Right ventricle myocardium superior (tissue), 1 donor: ENCODE measurements at regions not wholly inside any gene's neighbourhood (a gene's known extent, or its start where the extent isn't known, plus 50 kb on each side); places are given as distances from the start of the nearest gene placed in this dataset.
"Not testable (repeated sequence)": the region's sequence is repeated elsewhere in the genome, so short reads cannot be mapped to it uniquely, and the experiment has no call there.

ENCODE experiments used
- ATAC-seq: fragments of 200-7000 bp; cut with Tn5 transposase; one replicate; pipeline ENCODE4 v1.9.1; 2020; ENCODE audit warnings: mild to moderate bottlenecking; ENCODE audit not compliant: poor library complexity
- DNase-seq: peaks from one replicate; pipeline ENCODE4 v3.0.0-alpha.2; 2020
- intact Hi-C: fragments of 100-400 bp; cut with DNase I; formaldehyde crosslinking; loops from one replicate; pipeline ENCODE4 v1.11.2; 2022
- donor health status: DM: no; HTN: yes; CAD: no; lungs with severe emphysema.

DNA sequence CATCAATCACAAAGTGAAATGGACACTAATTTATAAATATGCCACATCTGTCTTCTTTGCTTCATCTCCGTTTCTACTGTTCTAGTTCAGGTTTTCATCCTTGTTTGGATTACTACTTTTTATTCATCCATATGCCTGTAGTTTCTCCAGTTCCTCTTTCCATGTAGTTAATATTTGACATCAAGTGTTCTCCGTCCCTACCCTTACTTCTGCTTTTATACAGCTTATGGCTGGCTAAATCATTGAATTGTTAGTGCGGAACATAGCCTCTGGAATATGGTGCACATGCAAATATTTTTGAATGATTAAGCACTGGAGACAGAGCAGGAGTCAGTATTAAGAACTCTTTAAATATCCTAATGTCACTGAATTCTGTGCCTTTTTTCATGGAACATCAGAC, 230.0 kb upstream of the PPP1R3A start:
- intact Hi-C loops = no loop called here
- ATAC-seq = no peak
- DNase-seq = no peak

DNA sequence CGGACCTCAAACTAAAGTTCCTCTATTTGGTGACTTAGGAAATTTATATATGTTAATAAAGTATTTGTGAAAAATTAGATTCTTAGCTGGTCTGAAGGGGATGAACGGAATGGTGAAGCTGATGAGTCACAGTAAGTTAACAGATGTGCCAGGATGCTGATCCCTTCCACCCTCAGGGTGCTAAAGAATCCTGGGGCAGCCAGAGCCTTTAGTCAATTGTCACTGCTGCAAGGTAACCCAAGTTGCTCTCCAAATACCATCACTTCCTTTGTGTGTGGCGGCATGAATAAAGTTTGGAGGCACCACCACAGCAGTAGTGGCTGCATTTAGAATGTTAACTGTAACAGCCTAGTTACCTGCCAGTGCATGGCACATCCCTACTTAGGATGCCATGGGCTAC, 222.6 kb upstream of the PPP1R3A start:
- ATAC-seq = no peak
- no peak for DNase-seq
- intact Hi-C loops = no loop called here

DNA sequence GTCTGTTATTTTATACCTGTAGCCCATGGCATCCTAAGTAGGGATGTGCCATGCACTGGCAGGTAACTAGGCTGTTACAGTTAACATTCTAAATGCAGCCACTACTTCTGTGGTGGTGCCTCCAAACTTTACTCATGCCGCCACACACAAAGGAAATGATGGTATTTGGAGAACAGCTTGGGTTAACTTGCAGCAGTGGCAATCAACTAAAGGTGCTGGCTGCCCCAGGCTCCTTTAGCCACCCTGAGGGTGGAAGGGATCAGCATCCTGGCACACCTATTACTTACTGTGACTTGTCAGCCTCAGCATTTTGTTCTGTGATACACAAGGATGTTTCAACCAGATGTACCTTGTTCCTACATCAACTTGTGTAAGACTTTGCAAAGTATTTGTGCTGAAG, 221.8 kb upstream of the PPP1R3A start:
- no peak for DNase-seq
- no peak for ATAC-seq
- intact Hi-C loops = no loop called here

DNA sequence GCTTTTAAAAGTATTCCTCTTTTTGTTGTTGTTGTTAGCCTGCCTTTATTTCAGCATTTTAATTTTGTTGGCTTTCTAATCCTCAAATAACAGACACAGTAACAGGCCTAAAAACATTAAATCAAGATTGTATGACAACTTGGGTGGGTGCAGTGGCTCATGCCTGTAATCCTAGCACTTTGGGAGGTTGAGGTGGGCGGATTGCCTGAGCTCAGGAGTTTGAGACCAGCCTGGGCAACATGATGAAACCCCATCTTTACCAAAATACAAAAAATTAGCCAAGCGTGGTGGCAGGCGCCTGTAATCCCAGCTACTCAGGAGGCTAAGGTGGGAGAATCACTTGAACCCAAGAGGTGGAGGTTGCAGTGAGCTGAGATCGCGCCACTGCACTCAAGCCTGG, 220.9 kb upstream of the PPP1R3A start:
- intact Hi-C loops, DNase-seq, ATAC-seq: not testable (repeated sequence)

- DNase-seq (no peak), ATAC-seq (no peak)
- intact Hi-C loops = no loop called here
Observed at GRCh38 chr7:114138587-114138986, 219.8 kb upstream of the PPP1R3A start.

GRCh38 chr7:114133717-114134116, 214.9 kb upstream of the PPP1R3A start:
- DNase-seq (no peak), ATAC-seq (no peak)
- intact Hi-C loops = no loop called here

- intact Hi-C loops = no loop called here
- ATAC-seq = no peak
- DNase-seq = no peak
Observed at GRCh38 chr7:114130866-114131265, 212.1 kb upstream of the PPP1R3A start.

DNA sequence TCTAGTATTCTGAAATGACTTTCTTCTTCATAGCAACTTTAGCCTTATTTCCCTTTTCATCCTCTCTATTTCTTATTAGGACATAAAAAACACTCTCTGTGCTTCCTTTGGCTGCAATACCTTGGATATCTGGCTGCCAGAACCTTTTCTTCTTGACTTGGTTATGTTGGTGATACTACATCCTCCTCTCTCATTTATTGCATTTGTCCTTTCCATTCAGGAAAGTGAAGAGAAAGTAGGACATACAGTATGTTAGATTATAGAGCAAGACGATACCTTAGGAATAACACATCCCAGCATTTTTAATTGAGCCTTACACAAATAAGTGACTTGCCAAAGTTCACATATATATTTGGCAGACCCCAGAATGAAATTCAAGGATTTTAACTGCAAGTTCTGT, 210.1 kb upstream of the PPP1R3A start:
- DNase-seq = no peak
- intact Hi-C loops = no loop called here
- no peak for ATAC-seq

- ATAC-seq (no peak), DNase-seq (no peak)
- intact Hi-C loops = no loop called here
Observed at GRCh38 chr7:114126095-114126494, 207.3 kb upstream of the PPP1R3A start.

DNA sequence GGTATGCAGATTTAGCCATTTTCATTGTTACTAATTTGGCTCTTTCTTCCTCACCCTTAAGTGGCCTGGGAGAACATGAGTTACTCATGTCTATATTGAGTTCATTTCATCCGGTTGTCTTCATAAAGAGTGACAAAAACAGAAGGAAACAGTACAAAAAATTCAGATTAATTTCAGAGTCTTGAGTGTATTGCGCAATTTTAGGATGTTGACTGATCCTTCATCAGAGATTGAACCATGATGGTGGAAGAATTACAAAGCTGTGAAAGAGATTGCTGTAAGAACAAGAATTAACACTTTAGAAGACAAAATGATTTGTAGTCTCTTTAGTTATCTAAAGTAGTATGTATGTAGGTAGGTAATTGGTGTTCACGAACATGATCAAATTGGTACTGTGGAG, 194.0 kb upstream of the PPP1R3A start:
- ATAC-seq (no peak), DNase-seq (no peak)
- intact Hi-C loops = no loop called here

DNA sequence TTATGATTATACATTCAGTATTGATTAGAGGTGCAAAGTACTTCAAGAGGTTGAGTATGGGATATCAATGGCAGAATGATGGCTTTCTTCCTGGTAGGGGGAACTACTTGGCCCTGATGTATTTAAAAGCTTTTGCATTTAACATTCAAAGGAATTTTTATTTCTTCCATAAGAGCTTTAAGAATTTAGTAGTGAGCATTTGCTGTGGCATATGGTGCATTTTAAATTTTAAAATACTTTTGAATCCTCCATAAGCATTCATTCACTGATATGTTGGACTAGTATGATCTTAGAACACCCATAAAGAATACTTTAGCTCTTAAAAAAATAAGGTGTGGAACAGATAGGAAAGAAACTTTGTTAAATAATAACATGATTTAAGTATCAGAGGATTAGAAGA, 191.9 kb upstream of the PPP1R3A start:
- no peak for DNase-seq
- intact Hi-C loops = no loop called here

DNA sequence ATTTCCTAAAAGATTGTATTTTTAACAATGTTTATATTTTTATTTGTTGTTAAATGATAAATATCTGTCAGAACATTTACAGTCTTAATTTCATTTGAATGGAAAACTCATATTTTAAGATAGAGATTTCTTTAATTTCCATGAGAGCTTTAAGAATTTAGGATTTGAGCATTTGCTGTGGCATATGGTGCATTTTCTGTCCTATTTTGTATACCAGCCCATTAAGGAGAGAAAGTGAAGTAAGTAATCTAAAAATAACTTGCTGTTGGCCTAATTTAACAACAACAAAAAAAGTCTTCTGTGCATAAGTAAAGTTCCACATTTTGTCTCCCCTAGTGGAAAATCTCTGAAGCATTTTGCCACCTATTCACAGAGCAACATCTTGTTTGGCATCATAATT, 190.9 kb upstream of the PPP1R3A start:
- DNase-seq = no peak
- intact Hi-C loops = no loop called here
- no peak for ATAC-seq

More for the DNA sequence above, 191.9 kb upstream of the PPP1R3A start:
- no peak for ATAC-seq

DNA sequence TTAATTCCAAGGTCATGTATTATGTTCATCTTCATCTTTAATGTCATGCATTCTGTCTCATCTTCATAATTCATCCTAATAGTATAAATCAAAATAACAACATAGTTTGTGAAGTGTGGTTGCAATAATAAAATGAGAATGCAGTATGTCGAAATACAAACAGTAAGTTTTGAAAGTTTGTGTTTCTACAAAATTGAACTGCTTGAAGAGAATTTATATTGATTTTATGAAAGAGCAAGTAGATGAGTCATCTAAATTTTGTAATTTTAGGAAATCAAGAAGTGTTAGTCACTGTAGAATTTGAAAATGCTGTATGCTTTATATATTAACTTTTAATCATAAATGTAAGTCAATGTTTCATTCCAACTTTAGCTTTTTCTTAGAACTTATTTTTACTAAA, 190.5 kb upstream of the PPP1R3A start:
- intact Hi-C loops = no loop called here
- no peak for ATAC-seq
- DNase-seq = no peak

DNA sequence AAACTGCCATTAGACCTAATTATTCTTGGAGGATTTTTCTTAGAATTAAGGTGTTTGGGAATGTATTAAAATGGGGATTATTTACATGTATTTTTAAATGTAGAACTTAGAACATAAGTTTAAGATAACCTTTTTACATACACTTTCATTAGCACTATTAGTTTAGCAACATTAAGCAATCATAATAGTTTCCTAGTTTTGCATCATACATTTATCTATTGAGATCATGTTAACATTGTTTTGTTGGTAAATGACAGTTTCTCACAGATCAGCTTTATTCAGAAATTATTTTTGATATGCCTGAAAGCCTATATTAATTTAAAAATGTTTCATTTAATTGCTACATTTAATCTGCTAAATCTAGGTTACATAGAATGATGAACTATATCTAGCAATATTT, 189.7 kb upstream of the PPP1R3A start:
- DNase-seq (no peak), ATAC-seq (no peak)
- intact Hi-C loops = no loop called here

DNA sequence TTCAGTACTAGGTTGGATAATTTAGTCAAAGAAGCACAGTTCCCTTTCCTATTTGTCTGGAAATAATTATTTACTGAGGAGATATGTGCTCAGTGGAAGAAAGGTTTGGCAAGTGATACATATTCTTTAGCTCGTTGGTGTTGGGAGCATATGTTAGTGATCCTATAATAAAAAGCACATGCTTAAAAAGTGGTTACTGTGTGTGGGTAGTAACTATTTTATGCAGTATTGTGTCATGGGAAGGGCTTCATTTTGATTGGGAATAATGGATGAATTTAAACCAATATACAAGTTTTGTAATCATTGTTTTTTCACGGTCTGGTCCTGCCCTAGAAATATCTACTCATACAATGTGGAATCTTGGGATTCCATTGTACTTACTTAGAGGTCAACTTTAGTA, 188.7 kb upstream of the PPP1R3A start:
- intact Hi-C loops = no loop called here
- no peak for DNase-seq
- no peak for ATAC-seq

DNA sequence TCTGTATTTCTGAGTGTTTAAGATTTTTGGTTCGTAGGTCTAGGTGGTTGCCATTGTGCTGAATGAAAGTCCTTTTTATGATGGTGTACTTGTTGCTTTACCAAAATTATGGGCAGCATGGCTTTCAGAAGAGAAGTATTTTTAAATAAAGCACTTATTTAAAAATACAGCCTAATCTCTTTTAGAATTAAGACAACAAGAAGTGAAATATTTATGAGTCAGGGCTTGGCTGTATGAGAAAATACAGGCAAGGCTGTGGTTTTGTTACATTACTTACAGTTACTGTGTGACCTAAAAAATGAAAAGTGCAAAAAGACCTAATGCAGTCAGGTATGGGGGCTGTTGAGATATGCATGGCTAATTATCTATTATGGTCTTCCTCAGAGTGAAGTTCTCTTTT, 185.2 kb upstream of the PPP1R3A start:
- no peak for DNase-seq
- intact Hi-C loops = no loop called here
- ATAC-seq = no peak

- DNase-seq (no peak), ATAC-seq (no peak)
- intact Hi-C loops = no loop called here
Observed at GRCh38 chr7:114102996-114103395, 184.2 kb upstream of the PPP1R3A start.

DNA sequence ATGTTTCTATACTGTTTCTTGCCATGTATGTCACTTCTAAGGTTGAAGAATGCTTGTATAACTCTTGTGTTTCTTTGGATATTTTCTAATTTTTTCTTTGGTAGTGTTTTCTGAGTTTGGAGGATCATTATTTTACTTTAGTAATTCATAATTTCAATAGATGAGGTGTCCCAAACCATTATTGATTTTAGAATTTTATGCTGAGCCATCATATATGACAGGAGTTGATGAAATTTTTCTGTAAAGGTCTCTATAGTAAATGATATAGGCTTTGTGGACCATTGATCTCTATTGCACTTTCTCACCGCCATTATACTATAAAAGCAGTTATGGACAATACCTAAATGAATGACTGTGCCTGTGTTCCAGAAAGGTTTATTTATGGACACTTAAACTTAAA, 183.3 kb upstream of the PPP1R3A start:
- no peak for DNase-seq
- no peak for ATAC-seq
- intact Hi-C loops = no loop called here

GRCh38 chr7:114100810-114101209, 182.0 kb upstream of the PPP1R3A start:
- no peak for ATAC-seq
- intact Hi-C loops = no loop called here

DNA sequence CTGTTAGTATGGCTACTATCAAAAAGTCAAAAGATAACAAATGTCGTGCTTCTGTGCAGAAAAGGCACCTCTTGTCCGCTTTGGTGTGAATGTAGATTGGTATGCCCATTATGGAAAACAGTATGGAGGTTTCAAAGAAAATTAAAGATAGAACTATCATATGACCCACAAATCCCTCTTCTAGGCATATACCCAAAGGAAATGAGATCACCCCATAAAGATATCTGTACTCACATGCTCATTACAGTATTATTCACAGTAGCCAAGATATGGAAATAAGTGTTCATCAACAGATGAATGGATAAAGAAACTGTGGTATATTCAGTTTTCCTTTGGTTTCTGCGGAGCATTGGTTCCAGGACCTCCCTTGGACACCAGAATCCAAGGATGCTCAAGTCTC, 180.5 kb upstream of the PPP1R3A start:
- ATAC-seq = no peak
- DNase-seq = no peak
- intact Hi-C loops = loop anchor here (10.0 kb wide), 1 partner anchor 435 kb away; no protein-coding TSS in a partner anchor

More at GRCh38 chr7:114100810-114101209, 182.0 kb upstream of the PPP1R3A start:
- no peak for DNase-seq

- intact Hi-C loops = loop anchor here (10.0 kb wide), 1 partner anchor 439 kb away; no protein-coding TSS in a partner anchor
- no peak for DNase-seq
- ATAC-seq = no peak
Observed at GRCh38 chr7:114095885-114096284, 177.1 kb upstream of the PPP1R3A start.
